ENCODE measurements at regions not wholly inside any gene's neighbourhood (a gene's known extent, or its start where the extent isn't known, plus 50 kb on each side); places are given as distances from the start of the nearest gene placed in this dataset.

GRCh38 chr5:17897776-17898175, 263.5 kb downstream of the TAF11L14 start:
- no peak for TF ChIP-seq CTCF (conservative IDR thresholded peaks at IDR 0.05 in 1 of 2, IDR thresholded peaks at IDR 0.05 in 1 of 2; ENCODE audit: extremely low read depth in 1 of 2, insufficient read depth in 1 of 2, low read depth in 1 of 2, low read length in 2 of 2)
- TF ChIP-seq EZH2 (IDR thresholded peaks at IDR 0.05; ENCODE audit: borderline replicate concordance, low read length), result no peak
